Activated CD4-positive, alpha-beta T cell treated with anti-CD3 and anti-CD28 coated beads for 48 hours (primary cell): ENCODE measurements at regions not wholly inside any gene's neighbourhood (a gene's known extent, or its start where the extent isn't known, plus 50 kb on each side); places are given as distances from the start of the nearest gene placed in this dataset.
"Not testable (repeated sequence)": the region's sequence is repeated elsewhere in the genome, so short reads cannot be mapped to it uniquely, and the experiment has no call there.

Experiments
- DNase-seq: peaks from one replicate; pipeline ENCODE4 v3.0.0-alpha.2; 2020

DNA sequence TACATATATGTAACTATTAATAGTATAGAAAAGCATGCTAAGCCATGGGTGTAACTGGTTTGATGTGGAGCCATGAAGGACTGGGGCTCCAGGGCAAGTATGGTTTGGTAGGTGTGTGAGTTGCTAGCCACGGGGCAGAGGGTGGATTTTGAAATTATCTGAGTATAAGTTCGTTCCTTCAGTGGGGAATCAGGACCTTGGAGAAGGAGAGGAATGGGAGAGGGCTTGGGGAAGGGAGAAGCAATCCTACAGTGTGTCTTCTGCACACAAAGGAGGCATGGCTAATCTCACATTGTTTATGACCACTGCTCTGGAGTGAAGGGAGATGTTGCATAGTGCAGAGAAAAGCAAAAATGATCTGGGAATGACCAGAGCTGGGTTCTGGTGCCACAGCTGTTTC is 127.8 kb upstream of the CADM1 start:
- DNase-seq: no peak

DNA sequence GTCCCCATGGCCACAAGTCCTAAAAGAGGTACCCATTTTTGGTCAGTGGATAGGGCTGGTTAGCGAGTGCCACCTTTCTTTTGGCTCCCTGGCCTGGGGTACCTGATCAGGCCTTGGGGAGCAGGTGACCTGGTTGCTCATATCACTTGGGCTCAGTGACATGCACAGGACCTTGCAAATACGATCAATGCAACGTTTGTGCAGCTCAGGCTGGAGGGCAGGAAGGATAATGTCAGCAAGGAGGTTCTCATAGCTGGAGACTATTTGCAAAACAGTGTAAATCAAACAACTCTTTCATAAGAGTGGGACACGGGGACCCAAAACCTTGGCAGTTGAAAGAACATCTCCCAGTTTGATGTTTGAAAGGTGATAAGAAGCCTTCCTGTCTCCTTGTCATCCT is 127.4 kb upstream of the CADM1 start:
- DNase-seq: no peak

DNA sequence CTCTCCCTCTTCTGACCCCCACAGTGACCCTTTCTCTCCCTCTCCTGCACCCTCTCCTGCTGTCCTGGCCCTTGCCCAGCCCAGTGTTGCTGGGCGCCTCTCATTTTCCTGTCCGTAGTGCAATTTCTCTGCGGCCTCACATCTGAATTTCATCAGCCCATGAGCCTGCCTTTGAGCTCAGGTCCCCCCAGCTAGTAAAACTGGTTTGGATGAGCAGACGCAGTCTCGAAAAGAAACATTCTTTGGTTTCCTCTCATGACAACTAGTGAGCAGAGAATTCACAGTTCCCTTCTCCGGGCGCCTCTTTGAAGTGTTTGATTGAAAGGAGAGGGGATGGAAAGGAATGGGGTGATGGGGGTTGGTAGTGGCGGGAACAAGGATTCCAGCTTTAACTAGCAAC is 126.0 kb upstream of the CADM1 start:
- no peak for DNase-seq

DNA sequence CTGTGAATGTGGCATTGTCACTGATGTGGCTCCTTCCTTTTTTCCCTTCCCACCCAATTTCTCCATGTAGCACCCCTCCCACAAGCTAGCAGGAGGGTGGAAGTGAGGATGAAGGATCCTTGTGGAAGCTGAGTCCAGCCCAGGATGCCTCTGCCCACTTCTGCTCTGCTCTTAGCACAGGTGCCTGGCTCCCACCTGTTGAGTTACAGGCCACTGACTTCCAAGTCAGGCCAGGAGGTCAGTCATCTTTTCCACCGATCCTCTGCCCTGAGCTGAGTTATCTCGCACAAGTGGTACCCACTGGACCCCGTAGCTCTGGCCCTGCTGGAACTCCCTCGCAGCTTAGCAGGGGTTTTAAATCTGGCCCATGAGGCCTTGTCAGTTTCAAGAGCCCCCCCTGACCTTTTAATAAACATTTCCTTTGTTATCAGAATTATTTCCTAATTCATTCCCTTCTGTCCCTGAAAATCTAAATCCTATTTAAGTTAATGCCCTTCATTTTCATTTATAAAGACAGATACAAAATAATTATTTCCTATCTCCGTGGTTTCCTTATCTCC is 125.3 kb upstream of the CADM1 start:
- DNase-seq: no peak

DNA sequence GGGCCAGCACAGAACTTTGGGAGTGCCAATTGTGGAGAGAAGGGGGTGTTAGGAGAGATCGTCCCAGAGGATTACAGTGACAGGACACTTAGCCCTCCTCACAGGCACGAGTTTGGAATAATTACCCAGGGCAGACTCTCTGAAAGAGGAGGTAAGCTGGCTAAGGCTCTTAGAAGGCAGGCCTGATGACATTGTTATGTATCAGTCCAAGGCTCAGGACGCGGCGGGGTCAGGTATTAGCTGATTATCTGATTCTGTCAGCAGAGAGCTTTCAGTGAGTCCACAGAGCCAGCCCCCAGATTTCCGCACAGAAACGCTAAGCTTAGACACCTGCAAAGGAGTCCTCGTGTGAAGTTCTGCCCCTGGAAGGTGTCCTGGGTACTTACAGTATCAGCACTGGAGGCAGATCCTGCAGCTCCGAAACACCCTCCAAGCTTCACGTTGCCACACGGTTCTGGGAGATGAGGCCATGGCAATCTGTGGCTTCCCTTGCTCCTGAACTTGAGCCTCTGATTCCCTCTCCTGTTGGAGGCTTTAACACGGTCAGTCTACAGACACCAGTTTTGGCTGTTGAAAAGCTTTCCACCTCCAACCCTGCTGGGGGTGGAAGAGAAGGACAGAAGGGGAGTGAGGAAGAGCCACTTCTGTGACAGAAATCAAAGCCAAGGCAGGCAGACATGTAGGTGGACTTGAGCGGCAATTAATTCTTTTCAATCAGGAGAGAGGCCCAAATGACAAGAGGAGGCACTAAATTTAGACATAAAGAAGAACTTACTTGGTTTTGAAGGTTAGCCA is 123.6 kb upstream of the CADM1 start:
- no peak for DNase-seq

DNA sequence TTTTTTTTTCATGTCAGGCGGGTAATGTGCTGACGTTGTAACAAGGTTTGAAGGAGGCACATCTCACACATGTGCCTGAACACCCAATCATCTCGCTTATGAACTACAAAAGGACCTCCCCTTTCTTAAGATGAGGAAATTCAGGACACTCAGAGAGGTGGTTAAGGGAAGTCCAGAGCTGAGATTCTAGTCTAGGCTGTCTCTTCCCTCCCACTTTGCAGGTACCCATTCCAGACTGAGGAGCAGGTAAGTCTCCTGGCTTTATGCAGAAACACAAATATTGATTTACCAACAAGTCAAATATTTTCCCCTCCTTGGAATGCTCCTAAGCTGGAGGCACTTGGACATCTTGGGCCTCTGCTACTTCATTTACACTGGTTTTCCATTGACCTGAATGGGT is 122.9 kb upstream of the CADM1 start:
- no peak for DNase-seq

DNA sequence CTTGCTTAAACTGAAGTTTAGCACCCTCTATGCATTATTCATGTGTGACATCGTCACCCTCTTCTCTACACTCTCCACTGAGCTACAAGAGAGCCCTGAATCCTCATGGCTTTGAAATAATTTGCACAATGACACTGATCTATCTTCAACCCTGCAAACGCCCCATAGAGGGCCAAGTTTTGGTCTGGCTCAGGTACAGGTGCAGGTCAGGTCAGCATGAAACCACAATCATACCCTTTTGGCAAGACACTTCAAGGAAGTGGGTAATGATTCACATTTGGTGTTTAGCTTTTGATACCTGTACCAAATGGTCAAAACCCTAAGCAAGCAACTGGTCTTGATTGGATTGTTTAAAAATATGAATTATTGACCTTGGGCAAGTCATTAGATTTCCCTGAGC is 122.2 kb upstream of the CADM1 start:
- DNase-seq: no peak

DNA sequence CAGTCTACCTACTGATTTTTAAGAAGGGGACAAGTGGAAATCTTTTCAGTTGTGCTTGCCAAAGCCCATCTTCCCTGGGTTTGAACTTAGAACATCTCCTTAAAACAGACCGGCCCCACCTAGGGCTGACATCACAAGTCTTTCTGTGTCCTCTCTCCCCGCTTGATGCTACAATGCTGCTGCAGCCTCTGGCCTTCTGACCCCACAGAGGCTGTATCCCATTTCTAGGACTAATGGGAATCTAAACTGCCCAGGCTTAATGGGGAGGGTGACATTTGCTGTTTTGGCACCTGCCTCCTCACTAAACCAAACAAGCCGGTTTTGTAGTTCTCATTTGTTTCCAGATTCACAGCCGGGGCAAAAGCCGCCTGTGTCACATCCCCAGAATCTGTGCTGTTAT is 121.3 kb upstream of the CADM1 start:
- no peak for DNase-seq

DNA sequence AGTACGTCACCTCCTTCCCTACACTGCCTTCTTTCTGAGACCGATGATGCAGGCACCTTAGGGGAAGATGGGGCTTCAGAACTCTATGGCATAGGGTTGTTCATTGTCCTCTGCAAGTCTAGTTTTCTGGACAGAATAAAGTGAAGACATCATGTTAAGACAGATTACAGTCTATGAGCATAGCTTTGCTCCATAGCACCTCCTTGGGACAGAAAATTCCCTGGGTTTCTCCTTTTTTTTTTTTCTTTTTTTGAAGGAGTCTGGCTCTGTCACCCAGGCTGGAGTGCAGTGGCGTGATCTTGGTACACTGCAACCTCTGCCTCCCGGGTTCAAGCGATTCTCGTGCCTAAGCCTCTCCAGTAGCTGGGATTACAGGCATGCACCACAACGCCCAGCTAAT is 119.8 kb upstream of the CADM1 start:
- DNase-seq: no peak

DNA sequence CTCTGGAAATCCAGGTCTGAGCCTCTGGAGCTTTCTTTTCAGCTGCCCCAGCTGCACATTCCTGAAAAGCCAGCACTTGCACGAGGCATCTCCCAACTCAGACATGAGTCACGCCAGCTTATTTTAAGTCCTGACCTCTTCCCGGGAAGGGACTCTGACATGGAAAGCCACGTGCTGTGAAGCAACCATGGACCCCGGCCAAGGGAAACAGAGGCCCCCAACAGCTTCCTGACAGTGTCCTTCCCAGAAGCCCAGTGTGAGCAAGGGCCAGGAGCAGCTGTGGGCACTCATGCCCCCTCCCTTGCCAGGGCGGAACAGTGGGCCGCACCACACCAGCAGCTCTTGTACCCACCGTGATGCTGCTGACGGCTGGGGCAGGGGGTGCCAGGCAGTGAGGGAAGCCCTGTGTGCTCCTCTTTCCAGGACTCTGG is 118.8 kb upstream of the CADM1 start:
- DNase-seq: no peak

DNA sequence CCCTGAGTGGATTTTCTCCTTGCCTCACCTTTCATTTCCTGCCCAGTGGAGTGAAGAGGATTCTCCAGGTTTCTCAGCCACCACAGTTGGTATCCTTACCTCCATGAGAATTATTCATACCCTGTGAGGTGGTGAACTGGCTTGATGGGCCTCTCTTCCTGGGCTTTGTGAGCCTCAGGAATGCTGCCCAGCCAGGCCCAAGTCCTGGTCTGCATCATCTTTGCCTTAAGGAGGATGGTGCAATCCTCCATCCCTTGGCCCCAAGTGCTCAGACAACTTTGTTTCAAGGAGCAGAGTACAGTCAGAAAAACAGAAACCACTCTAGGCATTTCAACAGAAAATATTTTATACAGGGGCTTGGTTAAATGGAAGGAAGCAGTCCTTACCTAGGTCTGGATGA is 114.2 kb upstream of the CADM1 start:
- DNase-seq: no peak

DNA sequence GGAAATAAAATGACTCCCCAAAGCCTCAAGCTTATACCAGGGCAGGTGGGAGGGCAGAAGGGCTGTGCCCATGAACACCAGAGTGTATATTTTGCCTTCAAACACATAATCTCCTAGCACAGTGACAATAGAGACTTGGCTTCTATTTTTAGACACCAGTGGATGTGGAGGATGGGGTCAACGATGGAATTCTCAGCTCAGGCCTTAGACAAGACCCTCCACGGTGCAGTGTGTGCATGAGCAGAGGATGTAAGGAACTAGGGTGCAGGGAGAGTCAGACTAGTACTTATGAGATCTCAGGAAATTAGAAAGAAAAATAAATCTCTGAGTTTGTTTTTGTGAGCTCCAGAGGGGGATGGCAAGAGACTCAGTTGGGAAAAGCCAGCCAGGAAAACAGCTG is 113.6 kb upstream of the CADM1 start:
- no peak for DNase-seq

DNA sequence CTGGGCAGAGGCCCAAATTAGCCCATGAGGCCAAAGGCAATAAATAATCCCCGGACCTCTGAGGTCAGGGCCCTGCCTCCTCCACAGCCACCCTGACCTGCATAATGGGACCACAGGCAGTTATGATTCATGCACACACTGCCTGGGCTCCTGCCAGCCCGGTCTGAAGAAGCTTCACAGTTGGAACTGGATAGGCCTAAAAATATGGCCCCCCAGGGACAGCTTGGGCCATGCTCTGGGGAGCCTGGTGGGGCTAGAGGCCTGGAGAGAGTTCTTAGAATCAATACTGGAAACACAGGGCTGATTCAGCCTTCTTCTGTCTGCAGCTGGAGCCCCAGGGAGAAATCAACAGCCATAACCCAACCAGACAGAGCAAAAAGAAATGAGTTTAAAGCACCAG is 112.8 kb upstream of the CADM1 start:
- no peak for DNase-seq

DNA sequence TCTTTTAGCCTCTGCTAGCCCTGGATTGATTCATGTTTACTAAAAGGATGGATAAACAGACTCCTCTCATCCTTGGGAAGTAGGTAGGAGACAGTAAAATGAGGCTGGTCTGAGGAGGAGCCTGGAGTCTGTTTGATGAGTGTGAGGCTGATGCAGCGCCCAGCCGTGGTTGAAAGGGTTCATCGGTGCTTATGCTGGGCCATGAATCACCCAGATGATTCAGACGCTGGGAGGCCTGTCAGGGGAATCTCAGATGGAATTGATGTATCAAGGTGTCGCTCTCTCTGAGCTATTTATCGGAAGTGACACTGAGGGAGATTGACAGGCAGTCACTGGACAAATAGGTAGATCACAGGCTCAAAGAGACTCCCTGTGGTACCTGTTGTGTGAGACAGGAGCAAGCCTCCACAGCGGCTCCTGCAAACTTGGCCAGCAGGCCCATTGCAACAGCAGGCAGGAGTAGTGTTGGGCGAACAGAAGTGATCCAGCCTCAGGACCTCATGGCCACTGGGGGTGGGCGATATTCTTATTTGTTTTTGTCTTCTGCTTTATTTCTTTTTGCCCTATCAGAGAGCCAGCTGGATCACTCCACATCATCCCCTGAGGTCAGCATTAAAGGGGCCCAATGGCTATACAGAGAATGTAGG is 109.9 kb upstream of the CADM1 start:
- peak; percentile 5 for DNase-seq

DNA sequence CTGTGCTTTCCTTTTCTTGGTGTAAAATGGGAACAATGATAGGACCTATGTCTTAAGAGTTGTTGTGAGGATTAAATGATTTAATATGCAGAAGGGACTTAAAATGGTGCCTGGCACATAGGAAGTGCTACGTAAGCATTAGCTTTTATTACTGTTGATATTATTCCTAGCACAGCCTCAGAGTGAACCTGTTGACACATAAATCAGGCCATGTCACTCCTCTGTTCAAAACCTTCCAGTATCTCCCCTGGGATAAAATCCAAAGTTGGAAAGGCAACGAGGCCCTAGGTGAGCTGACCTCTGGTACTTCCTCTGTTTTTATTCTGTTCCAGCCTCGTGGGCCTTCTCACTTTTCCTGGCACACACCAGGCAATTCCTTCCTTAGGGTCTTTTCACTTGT is 108.8 kb upstream of the CADM1 start:
- no peak for DNase-seq

DNA sequence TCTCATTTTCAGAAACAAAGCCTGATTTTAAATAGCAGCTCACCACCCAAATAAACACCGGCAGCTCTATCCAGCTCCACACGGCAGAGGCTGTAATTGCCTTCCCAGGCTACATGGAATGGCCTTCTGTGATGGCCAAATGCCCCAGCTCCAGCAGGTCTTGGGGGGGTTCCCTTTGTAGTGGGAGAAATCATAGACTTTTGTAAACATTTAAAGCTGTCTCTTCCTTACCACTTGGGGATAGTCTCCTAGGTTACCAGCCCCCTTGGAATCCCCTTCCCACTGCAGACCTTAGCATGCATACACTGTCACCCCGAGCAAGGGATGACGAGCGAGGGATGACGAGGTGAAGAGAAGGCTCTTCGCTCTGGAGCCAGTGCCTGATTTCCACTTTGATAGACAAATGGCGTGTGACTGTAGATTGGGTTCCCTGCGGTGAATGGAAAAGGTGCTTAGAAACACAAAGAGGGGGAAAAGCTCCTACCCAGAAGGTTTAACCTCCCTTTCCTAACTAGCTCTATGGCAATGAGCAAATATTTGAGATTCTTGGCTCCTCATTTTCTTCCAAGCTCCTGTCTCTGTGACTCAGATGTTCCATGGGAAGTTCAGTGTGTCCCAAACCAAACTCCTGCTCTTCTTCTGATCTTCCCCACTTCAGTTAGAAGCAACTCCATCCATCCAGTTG is 108.0 kb upstream of the CADM1 start:
- no peak for DNase-seq

DNA sequence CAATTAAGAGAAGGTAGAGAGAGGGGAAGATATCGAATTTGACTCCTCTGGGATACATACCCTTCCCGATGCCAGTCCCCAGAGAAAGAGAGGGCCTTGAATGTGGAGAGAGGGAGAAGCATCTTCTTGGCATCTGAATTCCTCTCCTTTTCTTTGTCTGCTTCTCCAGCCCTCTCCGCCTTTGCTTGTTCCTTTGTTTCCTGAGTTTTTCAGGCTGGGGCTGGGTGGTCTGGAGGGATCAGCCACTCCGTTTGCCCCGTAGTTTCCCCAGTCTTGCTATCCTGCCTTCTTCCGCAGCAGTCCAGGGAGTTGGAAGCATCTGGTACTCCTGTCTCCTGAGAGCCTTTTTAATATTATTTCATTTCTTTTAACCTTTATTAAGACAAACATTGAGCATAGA is 107.1 kb upstream of the CADM1 start:
- no peak for DNase-seq

DNA sequence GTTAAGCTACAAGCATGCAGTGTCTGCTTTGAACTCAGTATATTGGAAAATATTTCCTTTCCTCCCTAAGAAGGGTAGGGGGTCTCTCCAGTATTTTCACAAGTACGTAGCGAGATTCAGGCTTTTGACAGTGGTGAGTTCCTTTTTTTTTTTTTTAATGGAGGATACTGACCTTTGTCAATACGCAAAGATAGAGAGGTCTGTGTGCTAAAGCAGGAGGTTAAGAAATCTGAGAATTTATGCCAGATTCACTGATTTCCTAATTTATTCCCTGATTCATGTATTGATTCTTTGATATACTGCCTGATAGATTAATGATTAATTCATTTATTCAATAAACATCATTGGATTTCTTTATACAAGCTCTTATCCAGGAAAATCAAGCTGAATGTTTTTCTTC is 106.7 kb upstream of the CADM1 start:
- no peak for DNase-seq

DNA sequence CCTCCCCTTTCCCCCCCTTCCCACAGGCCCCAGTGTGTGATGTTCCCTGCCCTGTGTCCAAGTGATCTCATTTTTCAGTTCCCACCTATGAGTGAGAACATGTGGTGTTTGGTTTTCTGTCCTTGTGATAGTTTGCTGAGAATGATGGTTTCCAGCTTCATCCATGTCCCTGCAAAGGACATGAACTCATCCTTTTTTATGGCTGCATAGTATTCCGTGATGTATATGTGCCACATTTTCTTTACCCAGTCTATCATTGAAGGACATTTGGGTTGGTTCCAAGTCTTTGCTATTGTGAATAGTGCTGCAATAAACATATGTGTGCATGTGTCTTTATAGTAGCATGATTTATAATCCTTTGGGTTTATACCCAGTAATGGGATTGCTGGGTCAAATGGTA is 106.0 kb upstream of the CADM1 start:
- not testable (repeated sequence) for DNase-seq

DNA sequence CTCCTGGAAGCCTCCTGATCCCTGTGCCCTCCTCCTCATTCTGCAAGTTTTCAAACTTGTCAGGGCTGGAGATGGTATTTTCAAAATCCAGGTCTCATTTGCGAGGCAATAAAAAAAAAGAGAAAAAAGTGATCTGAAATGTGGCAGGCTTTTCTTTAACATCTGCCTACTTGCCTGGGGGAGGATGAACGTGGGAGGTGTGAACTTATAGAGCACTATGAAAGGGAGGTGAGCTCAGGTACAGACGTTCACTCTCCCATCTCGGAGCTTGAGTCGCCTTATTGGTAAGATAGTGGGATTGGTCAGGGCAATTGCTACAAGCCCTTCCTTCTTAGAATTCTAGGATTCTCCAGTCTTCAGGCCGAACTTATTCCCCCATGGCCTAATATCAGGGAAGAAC is 104.8 kb upstream of the CADM1 start:
- DNase-seq: no peak

DNA sequence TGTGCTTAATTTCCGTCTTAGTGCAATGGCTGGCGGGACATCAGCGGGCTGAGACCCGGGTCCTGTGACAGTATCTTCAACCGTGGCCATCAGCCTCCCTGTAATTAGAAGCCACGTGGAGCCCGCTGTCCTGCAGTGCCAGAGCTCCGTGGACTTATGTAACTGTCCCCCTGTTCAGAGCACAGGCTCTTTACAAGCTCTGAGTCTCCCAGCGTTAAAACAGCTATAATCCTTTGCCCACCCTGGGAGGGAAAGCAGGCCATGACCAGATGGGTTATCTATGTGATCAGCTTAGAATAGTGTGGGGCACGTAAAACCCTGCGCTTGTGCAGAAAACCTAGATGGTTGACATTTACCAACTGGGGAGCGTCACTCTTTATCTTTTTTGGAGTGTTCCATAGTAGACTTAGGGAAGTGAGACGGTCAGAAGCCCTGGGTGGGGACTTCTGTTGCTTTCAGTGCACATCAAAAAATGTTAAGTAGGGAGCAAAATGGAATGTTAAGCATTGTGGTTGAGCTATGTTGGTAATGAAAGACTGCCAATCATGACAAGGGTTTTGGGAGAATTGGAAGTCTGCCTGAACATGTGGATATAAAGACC is 103.5 kb upstream of the CADM1 start:
- DNase-seq: no peak

DNA sequence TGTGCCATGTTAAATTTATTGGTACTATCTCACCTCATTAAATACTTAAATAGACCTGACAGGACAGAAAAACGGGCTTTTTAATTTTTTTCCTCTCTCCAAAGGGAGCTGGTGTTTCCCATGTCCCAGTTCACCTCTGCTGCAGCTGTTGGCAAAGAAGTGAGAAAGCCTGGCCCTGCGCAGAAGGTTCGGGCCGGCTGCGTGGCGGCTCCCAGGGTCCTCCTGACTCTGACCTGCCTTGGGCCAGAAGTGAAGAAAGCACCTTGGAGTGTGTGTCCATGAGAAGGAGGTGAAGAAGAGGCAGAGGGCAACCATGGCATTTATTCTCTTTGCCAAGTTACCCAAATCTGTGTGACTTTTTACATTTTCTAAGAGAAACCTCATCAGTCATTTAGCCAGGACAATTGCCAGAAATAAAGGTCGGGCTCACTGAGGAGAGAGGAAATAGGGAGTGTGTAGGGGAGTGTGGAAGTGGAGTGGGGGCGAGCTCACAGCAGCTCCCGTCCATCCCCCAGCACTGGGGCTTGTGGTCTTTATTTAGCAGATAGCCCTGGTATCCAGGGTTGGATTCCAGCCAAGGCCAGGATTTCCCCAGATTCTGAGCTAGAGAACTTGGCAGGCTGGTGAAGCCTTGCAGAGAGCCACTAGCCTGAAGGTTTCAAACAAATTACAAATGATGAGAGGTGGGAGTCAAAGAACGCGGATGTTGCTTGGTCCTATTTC is 102.4 kb upstream of the CADM1 start:
- DNase-seq: no peak
